HG03575 (cell line): ENCODE measurements at regions not wholly inside any gene's neighbourhood (a gene's known extent, or its start where the extent isn't known, plus 50 kb on each side); places are given as distances from the start of the nearest gene placed in this dataset.
"Not testable (repeated sequence)": the region's sequence is repeated elsewhere in the genome, so short reads cannot be mapped to it uniquely, and the experiment has no call there.

ENCODE experiments used
- ATAC-seq: cut with Tn5 transposase; IDR thresholded peaks from one replicate; pipeline ENCODE4 v1.9.1; 2021; ENCODE audit not compliant: unreplicated experiment, insufficient number of reproducible peaks, low FRiP score; ENCODE audit errors: extremely low read depth

DNA sequence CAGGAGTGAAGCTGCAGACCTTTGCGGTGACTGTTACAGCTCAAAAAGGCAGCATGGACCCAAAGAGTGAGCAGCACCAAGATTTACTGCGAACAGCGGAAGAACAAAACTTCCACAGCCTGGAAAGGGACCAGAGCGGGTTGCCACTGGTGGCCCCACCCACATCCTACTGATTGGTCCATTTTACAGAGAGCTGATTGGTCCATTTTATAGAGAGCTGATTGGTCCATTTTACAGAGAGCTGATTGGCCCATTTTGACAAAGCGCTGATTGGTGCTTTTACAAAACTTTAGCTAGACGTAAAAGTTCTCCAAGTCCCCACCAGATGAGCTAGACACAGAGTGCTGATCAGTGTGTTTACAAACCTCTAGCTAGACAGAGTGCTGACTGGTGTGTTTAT, 134.2 kb upstream of the FRG1 start:
- ATAC-seq: no peak

DNA sequence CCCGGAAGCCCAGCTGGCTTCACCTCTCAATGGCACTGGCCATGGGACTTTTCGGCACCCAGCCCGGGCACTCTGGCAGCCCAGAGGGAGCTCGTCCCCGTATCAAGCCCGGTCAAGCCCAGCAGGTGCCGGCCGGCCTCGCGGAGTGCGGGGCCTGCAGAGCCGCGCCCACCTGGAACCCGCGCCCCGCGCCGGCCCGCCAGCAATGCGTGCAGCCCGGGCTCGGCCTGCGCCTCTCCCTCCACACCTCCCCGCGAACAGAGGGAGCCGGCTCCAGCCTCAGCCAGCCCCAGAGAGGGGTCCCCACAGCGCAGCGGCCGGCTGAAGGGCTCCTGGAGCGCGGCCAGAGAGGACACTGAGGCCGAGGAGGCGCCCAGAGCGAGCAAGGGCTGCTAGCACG, 133.6 kb upstream of the FRG1 start:
- no peak for ATAC-seq

DNA sequence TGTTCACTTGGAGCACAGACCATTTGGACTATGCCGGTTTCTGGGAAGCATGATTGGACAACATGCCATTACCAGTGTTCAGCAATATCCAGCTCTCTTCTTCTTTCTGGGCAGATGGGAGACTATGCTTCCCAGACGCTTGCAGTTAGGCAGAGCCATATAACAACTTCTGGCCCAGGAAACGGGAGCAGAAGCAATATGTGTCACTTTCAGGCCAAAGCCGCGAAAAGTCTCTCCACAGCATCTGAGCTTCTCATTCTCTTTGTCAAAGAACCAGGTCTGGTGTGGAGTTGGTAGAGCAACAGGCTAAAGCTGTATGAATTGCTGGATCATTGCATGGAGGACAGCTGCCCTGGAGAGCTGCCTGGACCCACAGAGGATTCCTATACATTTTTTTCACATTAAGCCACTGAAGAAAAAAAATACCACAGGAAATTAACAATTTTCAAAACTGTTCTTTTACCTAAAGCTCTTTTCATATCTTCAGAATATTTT, 131.4 kb upstream of the FRG1 start:
- no peak for ATAC-seq

DNA sequence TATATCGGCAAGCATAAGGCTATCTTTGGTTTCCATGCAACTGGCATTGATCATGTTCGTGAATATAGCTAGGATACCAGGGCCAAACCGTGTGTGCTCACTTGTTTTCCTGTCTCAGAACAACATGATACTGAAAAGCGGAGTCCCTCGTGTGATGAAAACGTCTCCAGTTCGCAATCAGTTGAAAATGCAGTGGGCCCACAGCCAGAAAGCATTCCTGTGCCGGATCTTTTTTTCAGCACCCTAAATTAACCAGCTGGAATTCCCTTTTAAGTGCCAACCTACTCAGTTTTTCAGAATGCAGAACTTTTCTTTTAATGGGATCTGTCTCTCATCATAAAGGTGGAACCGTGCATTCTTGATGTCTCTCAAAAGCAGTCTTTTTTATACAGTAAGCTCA, 130.8 kb upstream of the FRG1 start:
- no peak for ATAC-seq

DNA sequence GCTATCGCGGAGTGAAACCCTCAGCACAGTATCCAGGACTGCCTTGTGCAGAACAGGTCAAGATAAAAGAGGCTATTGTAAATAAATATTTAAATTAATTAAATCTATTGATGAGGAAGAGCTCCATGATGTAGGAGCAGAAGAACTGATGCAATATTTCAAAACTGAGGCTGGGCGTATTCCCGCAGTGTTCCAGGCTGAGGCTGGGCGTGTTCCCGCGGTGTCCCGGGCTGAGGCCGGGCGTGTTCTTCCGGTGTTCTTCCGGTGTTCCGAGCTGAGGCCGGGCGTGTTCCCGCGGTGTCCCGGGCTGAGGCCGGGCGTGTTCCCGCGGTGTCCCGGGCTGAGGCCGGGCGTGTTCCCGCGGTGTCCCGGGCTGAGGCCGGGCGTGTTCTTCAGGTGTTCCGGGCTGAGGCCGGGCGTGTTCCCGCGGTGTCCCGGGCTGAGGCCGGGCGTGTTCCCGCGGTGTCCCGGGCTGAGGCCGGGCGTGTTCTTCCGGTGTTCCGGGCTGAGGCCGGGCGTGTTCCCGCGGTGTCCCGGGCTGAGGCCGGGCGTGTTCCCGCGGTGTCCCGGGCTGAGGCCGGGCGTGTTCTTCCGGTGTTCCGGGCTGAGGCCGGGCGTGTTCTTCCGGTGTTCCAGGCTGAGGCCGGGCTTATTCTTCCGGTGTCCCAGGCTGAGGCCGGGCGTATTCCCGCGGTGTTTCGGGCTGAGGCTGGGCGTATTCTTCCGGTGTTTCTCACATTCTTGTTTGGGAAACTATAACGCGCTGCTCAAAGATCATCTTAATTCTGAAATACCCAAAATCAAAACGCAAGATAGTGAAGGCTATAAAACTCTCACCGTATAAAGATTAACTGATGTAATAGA, 130.1 kb upstream of the FRG1 start:
- ATAC-seq: not testable (repeated sequence)

DNA sequence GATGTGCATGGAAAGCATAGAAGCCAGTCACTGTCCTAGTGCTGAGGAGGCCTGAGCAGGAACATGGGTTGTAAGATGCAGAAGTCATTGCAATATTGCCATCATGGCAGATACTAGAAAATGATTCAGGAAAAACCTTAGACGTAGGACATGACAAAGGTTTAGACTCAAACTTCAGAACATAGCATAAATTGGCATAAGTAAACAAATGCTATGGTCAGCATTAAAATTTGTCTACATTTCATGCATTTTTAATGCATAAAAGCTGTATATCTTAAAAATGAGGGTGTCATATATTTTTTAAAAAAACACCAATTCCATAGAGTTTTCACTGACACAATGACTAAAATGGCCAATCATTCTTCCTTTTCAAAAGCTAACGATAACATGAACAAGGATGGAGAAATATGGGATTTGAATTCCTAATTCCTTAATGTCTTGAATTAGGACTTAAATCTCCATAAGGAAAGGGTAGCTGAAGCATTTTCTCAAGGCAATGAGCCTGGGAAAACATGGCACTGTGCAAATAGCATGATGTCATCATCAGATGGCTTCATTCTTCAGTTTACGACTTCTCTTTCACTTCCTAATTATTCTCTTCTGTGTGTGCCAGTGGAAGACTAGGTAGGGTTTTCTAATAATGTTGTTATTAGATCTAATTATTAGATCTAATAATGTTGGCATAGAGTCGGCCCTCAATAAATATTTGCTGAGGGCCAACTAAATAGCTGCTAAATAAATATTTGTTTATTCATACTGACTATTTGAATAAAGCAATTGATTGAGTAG, 125.1 kb upstream of the FRG1 start:
- no peak for ATAC-seq

- no peak for ATAC-seq
These were observed 118.3 kb upstream of the FRG1 start for GRCh38 chr4:189822326-189822725.

DNA sequence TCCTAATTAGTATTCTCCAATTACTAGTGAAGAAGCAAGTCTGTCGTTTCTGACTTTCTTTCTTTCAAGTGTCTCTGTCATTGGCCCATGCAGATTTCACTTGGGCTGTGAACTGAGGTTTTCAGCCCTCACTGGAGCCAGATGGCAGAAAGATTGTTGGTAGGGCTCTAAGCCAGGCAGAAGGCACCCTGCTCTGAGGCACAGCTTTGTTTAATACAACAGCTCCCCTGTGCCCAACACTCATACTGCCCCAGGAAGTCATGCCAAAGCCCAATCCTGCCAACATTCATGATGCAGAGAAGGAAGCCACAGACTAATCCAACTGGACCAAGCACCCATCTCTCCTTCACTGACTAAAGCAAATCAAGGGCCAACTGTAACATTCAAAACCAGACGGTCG, 117.1 kb upstream of the FRG1 start:
- no peak for ATAC-seq

- no peak for ATAC-seq
These were observed 115.2 kb upstream of the FRG1 start for GRCh38 chr4:189825466-189825865.

- no peak for ATAC-seq
These were observed 114.0 kb upstream of the FRG1 start for GRCh38 chr4:189826657-189827056.

- no peak for ATAC-seq
These were observed 112.5 kb upstream of the FRG1 start for GRCh38 chr4:189828081-189828697.

DNA sequence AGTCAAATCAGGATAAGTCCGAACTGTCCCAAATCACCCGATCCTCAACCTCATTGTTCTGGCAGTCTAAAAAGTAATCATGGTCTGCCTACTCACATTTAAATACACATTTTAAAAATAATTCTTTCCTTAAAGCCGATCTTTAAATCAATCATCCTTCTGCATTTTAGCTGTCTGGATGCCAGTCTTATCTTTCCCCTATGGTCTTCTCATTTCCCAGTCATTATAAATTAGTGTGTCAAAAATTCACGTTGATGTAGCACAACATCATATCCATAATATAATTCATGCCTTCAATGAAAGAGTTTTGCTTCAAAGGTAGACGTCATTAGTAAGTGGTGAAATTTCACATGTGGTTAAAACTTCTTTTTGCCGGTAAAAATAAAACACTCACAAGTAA, 108.1 kb upstream of the FRG1 start:
- no peak for ATAC-seq

- ATAC-seq: no peak
These were observed 106.1 kb upstream of the FRG1 start for GRCh38 chr4:189834616-189835015.

DNA sequence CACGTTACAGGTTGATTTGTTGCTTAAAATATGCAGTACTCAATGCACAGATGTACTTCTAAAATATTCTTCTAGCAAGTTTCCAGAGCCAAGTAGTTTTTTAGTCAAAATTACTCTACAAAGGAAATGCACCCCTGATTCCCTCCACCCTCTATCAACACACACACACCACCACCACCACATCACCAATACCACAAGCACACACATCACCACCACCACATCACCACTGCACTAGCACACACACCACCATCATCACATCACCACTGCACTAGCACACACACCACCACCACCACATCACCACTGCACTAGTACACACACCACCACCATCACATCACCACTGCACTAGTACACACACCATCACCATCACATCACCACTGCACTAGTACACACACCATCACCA, 105.2 kb upstream of the FRG1 start:
- ATAC-seq: no peak

DNA sequence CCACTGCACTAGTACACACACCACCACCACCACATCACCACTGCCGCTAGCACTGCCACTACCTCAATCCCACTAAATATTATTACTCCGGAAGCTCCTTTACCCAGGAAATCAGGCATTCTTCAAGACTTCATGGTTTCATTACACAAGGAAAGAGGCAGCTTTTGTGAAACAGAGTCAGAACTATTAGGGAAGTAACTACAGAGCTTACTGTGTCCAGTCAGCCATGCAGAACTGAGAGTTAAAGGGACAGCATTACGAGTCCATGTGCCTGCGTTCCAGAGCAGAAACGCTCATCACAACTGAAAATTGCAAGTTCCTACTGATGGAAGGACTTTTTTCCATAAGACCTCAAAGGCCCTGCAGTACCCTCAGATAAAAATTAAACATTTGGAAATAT, 103.2 kb upstream of the FRG1 start:
- no peak for ATAC-seq

DNA sequence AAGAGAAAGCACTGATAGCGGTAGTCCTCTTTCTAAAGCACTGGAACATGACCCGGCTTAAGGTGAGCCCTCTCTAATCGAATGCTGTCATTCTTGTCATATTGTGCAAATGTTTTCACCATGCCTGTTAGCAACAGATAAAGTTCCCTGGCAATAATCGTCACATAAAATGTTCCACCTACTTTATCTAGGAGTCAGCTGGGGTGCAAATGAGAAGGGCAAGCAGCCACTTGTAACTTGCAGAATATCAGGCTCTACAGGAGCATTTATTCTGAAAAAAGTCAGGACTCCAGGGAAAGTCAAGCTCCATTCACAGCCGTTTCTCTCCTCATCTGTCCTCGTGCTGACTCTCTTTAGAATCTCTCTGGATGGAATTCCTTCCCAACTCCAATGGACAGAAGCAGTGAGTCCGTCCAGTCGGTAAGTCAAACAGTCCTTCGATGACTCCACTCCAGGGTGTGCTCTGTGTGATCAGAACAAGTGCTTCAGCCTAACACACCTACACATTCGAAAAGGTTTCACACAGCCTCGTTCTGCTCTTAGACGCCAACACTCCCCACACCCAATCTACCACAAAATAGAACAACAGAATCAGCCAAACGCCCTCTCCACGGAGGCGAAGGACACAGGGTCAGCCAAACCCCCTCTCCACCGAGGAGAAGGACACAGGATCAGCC, 101.7 kb upstream of the FRG1 start:
- no peak for ATAC-seq

DNA sequence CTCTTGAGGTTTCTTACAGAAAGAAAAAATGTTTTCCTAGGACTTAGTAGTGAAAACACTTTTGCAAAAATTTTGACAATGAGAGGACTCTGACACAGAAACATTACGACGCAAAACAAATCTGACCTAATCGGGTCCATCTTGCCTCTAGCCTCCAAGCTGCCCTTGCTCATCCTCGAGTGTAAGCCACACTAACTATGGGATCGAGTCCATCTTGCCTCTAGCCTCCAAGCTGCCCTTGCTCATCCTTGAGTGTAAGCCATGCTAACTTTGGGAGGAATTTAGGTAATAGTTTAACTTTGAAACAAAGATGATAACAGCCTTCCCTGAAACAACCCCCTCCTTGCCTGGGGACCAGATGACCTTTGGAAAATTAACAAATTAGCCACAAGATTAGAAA, 100.3 kb upstream of the FRG1 start:
- no peak for ATAC-seq

DNA sequence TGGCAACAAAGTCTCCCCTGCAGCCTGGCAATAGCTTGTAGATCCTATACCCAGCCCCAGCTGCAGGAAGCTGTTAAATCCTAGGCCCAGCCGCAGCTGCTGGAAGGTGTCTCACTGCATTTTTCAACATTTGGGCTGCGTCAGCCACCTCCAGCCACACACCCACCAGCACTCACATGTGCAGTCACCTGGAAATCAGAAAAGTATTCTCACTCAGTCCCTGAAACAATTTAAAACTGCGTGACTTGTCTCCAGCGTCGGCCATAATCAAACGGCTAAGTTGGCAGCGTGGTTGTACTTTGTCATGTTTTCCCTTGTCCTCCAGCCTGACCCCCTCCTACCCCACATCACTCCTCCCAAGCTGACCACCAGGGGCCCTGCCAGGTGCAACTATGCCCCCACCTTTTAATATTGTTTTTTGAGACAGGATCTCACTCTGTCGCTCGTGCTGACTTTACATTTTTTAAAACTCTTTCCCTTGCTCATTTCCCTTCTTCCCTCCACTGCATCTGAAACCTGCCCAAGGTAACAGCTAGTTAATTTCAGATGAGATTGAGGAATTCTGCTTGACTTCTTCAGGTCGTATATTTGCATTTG, 97.2 kb upstream of the FRG1 start:
- ATAC-seq: no peak
